ENCODE measurements at regions not wholly inside any gene's neighbourhood (a gene's known extent, or its start where the extent isn't known, plus 50 kb on each side); places are given as distances from the start of the nearest gene placed in this dataset.

GRCh38 chr18:68362907-68363306 is 352.0 kb downstream of the TMX3 start:
- DNase-seq (ENCODE audit: low read depth in 2 of 2): no peak

- DNase-seq (ENCODE audit: low read depth in 2 of 2): no peak
These were observed 359.3 kb downstream of the TMX3 start for GRCh38 chr18:68355637-68356036.

- DNase-seq (ENCODE audit: low read depth in 2 of 2): no peak
These were observed 360.7 kb downstream of the TMX3 start for GRCh38 chr18:68354176-68354575.

GRCh38 chr18:68342039-68342659 is 372.8 kb downstream of the TMX3 start:
- DNase-seq (ENCODE audit: low read depth in 2 of 2): no peak

- no peak for DNase-seq (ENCODE audit: low read depth in 2 of 2)
These were observed 374.3 kb downstream of the TMX3 start for GRCh38 chr18:68340606-68341005.

- no peak for DNase-seq (ENCODE audit: low read depth in 2 of 2)
These were observed 384.2 kb downstream of the TMX3 start for GRCh38 chr18:68330658-68331057.

GRCh38 chr18:68323921-68324320 is 391.0 kb downstream of the TMX3 start:
- no peak for DNase-seq (ENCODE audit: low read depth in 2 of 2)

- no peak for DNase-seq (ENCODE audit: low read depth in 2 of 2)
These were observed 398.3 kb downstream of the TMX3 start for GRCh38 chr18:68316636-68317035.

- DNase-seq (ENCODE audit: low read depth in 2 of 2): no peak
These were observed 400.5 kb downstream of the TMX3 start for GRCh38 chr18:68314403-68314802.

- no peak for DNase-seq (ENCODE audit: low read depth in 2 of 2)
These were observed 413.5 kb downstream of the TMX3 start for GRCh38 chr18:68301441-68301840.

- DNase-seq (ENCODE audit: low read depth in 2 of 2): no peak
These were observed 415.0 kb downstream of the TMX3 start for GRCh38 chr18:68299906-68300305.

GRCh38 chr18:68298330-68298729 is 416.6 kb downstream of the TMX3 start:
- DNase-seq (ENCODE audit: low read depth in 2 of 2): no peak

- no peak for DNase-seq (ENCODE audit: low read depth in 2 of 2)
These were observed 426.5 kb downstream of the TMX3 start for GRCh38 chr18:68288408-68288807.

- no peak for DNase-seq (ENCODE audit: low read depth in 2 of 2)
These were observed 430.6 kb downstream of the TMX3 start for GRCh38 chr18:68284236-68284780.

GRCh38 chr18:68283834-68284233 is 431.1 kb downstream of the TMX3 start:
- no peak for DNase-seq (ENCODE audit: low read depth in 2 of 2)

GRCh38 chr18:68282232-68282631 is 432.7 kb downstream of the TMX3 start:
- DNase-seq (ENCODE audit: low read depth in 2 of 2): no peak

- DNase-seq (ENCODE audit: low read depth in 2 of 2): no peak
These were observed 439.3 kb downstream of the TMX3 start for GRCh38 chr18:68275616-68276015.

GRCh38 chr18:68270017-68270416 is 444.9 kb downstream of the TMX3 start:
- DNase-seq (ENCODE audit: low read depth in 2 of 2): no peak

GRCh38 chr18:68267583-68267982 is 447.3 kb downstream of the TMX3 start:
- no peak for DNase-seq (ENCODE audit: low read depth in 2 of 2)

GRCh38 chr18:68263481-68263880 is 451.4 kb downstream of the TMX3 start:
- DNase-seq (ENCODE audit: low read depth in 2 of 2): no peak

GRCh38 chr18:68262690-68263294 is 452.1 kb downstream of the TMX3 start:
- DNase-seq (ENCODE audit: low read depth in 2 of 2): no peak

GRCh38 chr18:68256418-68257067 is 458.4 kb downstream of the TMX3 start:
- no peak for DNase-seq (ENCODE audit: low read depth in 2 of 2)

- DNase-seq (ENCODE audit: low read depth in 2 of 2): no peak
These were observed 470.1 kb downstream of the TMX3 start for GRCh38 chr18:68244786-68245185.

Data from stimulated activated CD4-positive, alpha-beta T cell treated with anti-CD3 and anti-CD28 coated beads, Interleukin-4, amount 100 ng/mL, for 48 hours (primary cell).